ENCODE measurements at regions not wholly inside any gene's neighbourhood (a gene's known extent, or its start where the extent isn't known, plus 50 kb on each side); places are given as distances from the start of the nearest gene placed in this dataset.

DNA sequence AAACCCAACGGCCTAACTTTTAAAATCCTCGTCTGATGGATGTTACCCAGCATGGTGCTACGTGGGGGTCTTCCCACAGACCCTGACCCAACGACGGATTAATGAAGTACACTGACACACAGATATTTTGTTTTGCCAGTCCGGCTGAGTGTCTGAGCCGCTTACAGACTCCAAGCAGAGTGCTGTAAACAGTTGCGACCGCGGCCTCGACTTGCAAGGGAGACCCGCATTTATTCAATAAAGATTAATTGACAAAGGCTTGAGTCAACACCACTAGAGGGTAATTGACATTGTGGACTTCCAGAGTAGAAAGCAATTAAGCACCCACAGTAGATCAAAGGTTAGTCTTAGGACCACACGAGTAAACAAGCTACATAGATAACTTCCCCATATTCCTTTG, 1042.4 kb downstream of the AACS start:
- H4K20me1 ChIP-seq (ENCODE audit: low read depth, low read length): no peaks in the 10 kb centered on the region
- H3K36me3 ChIP-seq (ENCODE audit: low read length): no peaks in the 10 kb centered on the region

DNA sequence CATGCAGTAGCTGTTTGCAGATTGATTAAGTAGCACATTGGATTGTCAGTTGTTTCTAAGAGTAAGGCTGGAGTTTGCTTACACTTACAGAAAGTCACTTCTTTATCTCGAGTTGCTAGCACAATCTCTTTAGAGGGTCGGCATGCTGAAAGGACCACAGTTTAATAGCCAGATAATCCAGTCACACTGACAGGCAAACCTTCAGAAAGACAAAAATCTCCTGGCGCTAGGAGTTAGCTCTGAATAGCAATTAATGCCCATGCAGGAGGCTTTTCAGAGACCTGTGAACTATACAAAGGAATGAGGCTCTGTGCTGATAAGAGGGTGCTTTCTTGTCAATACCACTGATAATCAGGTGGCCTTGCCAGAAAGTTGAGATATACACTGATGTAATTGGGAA, 1043.0 kb downstream of the AACS start:
- Histone ChIP-seq H3K4me2 (ENCODE audit: low read depth, low read length, poor library complexity, severe bottlenecking) (no peak overlapping the region), H3K27me3 (ENCODE audit: low read length) (no peaks in the 10 kb centered on the region), H3K27ac (ENCODE audit: low read depth, low read length) (no peak overlapping the region), H3K36me3 (ENCODE audit: low read length) (no peaks in the 10 kb centered on the region), H3K9me3 (ENCODE audit: insufficient read depth, low read length) (no peaks in the 10 kb centered on the region), H4K20me1 (ENCODE audit: low read depth, low read length) (no peaks in the 10 kb centered on the region), H3F3A (ENCODE audit: insufficient read depth) (no peaks in the 10 kb centered on the region), H2AFZ (ENCODE audit: low read depth, low read length, severe bottlenecking) (no peak overlapping the region), H3K9ac (ENCODE audit: low read length) (no peak overlapping the region), H3K79me2 (ENCODE audit: insufficient read depth, low read length) (no peaks in the 10 kb centered on the region), H3K4me3 (ENCODE audit: insufficient read depth, low read length, poor library complexity, severe bottlenecking) (no peak overlapping the region), H3K9me2 (replicated peaks; ENCODE audit: insufficient read depth, low read length) (no peaks in the 10 kb centered on the region)
- no peak for TF ChIP-seq EZH2phosphoT487 (conservative IDR thresholded peaks at IDR 0.05; ENCODE audit: low read length)
- TF ChIP-seq, protein P1, sequence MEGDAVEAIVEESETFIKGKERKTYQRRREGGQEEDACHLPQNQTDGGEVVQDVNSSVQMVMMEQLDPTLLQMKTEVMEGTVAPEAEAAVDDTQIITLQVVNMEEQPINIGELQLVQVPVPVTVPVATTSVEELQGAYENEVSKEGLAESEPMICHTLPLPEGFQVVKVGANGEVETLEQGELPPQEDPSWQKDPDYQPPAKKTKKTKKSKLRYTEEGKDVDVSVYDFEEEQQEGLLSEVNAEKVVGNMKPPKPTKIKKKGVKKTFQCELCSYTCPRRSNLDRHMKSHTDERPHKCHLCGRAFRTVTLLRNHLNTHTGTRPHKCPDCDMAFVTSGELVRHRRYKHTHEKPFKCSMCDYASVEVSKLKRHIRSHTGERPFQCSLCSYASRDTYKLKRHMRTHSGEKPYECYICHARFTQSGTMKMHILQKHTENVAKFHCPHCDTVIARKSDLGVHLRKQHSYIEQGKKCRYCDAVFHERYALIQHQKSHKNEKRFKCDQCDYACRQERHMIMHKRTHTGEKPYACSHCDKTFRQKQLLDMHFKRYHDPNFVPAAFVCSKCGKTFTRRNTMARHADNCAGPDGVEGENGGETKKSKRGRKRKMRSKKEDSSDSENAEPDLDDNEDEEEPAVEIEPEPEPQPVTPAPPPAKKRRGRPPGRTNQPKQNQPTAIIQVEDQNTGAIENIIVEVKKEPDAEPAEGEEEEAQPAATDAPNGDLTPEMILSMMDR (IDR thresholded peaks at IDR 0.05; ENCODE audit: insufficient read depth, low read length, poor library complexity, severe bottlenecking): no peak

More for the DNA sequence above, 1042.4 kb downstream of the AACS start:
- Histone ChIP-seq H3K4me2 (ENCODE audit: low read depth, low read length, poor library complexity, severe bottlenecking) (no peak overlapping the region), H3K9ac (ENCODE audit: low read length) (no peak overlapping the region), H3K79me2 (ENCODE audit: insufficient read depth, low read length) (no peaks in the 10 kb centered on the region), H3K9me2 (replicated peaks; ENCODE audit: insufficient read depth, low read length) (no peaks in the 10 kb centered on the region), H3K27ac (ENCODE audit: low read depth, low read length) (no peak overlapping the region), H3K9me3 (ENCODE audit: insufficient read depth, low read length) (no peaks in the 10 kb centered on the region), H3K27me3 (ENCODE audit: low read length) (no peaks in the 10 kb centered on the region), H2AFZ (ENCODE audit: low read depth, low read length, severe bottlenecking) (no peak overlapping the region), H3F3A (ENCODE audit: insufficient read depth) (no peaks in the 10 kb centered on the region), H3K4me3 (ENCODE audit: insufficient read depth, low read length, poor library complexity, severe bottlenecking) (no peak overlapping the region)
- TF ChIP-seq, protein P1 (IDR thresholded peaks at IDR 0.05; ENCODE audit: insufficient read depth, low read length, poor library complexity, severe bottlenecking): no peak
- TF ChIP-seq EZH2phosphoT487 (conservative IDR thresholded peaks at IDR 0.05; ENCODE audit: low read length): no peak

DNA sequence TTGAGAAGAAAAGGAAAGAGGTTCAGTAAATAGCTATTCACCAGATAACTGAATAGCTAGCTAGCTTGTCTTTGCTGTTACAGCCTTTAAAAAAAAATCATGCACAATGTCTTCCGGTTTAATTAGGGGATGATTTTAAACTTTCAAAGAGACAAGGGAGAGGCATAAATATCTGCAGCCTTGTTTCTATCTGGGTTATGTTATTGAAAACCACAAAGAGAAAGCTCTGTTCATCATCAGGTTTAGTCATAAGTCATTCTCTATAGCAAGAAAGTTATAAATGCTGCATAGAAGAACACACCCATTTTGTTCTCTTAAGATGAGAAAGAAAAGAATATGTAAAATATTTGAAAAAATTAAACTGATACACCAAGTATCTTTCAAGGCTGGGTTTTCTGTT, 1046.9 kb downstream of the AACS start:
- H3K27me3 ChIP-seq (ENCODE audit: low read length): no peaks in the 10 kb centered on the region
- H3F3A ChIP-seq (ENCODE audit: insufficient read depth): no peaks in the 10 kb centered on the region
- no peaks in the 10 kb centered on the region for H3K79me2 ChIP-seq (ENCODE audit: insufficient read depth, low read length)
- no peak overlapping the region for H2AFZ ChIP-seq (ENCODE audit: low read depth, low read length, severe bottlenecking)
- H3K9me2 ChIP-seq (replicated peaks; ENCODE audit: insufficient read depth, low read length): no peaks in the 10 kb centered on the region; the same call in 1 of the 2 replicates
- H3K27ac ChIP-seq (ENCODE audit: low read depth, low read length): no peak overlapping the region
- TF ChIP-seq, protein P1 (IDR thresholded peaks at IDR 0.05; ENCODE audit: insufficient read depth, low read length, poor library complexity, severe bottlenecking): no peak
- no peak for TF ChIP-seq EZH2phosphoT487 (conservative IDR thresholded peaks at IDR 0.05; ENCODE audit: low read length)
- no peaks in the 10 kb centered on the region for H3K9me3 ChIP-seq (ENCODE audit: insufficient read depth, low read length)
- no peak overlapping the region for H3K4me3 ChIP-seq (ENCODE audit: insufficient read depth, low read length, poor library complexity, severe bottlenecking)
- no peak overlapping the region for H3K4me2 ChIP-seq (ENCODE audit: low read depth, low read length, poor library complexity, severe bottlenecking)
- H3K9ac ChIP-seq (ENCODE audit: low read length): no peak overlapping the region
- no peaks in the 10 kb centered on the region for H3K36me3 ChIP-seq (ENCODE audit: low read length)
- H4K20me1 ChIP-seq (ENCODE audit: low read depth, low read length): no peaks in the 10 kb centered on the region
